Ascending aorta (tissue), 2 donors: ENCODE measurements at regions not wholly inside any gene's neighbourhood (a gene's known extent, or its start where the extent isn't known, plus 50 kb on each side); places are given as distances from the start of the nearest gene placed in this dataset.

ENCODE experiments used
- DNase-seq, 2 donors: peaks; one replicate each; pipeline ENCODE4 v3.0.0-alpha.2; 2019; ENCODE audit warnings: low spot score in 2 of 2
- H3K27ac ChIP-seq, 2 donors: fragments of 200-600 bp; sonication (generic); one replicate each; pipeline ENCODE4 v1.5.1; 2016 to 2017; ENCODE audit warnings: mild to moderate bottlenecking in 1 of 2
- H3K27me3 ChIP-seq: fragments of 200-600 bp; sonication (generic); one replicate; pipeline ENCODE4 v1.5.1; 2017
- H3K36me3 ChIP-seq, 2 donors: fragments of 200-600 bp; sonication (generic); one replicate each; pipeline ENCODE4 v1.5.1; 2016
- H3K4me1 ChIP-seq, 2 donors: fragments of 200-600 bp; sonication (generic); one replicate each; pipeline ENCODE4 v1.5.1; 2016 to 2017; ENCODE audit warnings: mild to moderate bottlenecking in 1 of 2
- H3K4me3 ChIP-seq, 2 donors: fragments of 200-600 bp; sonication (generic); one replicate each; pipeline ENCODE4 v1.5.1; 2016 to 2017; ENCODE audit warnings: mild to moderate bottlenecking in 1 of 2
- H3K9me3 ChIP-seq, 2 donors: fragments of 200-600 bp; sonication (generic); one replicate each; pipeline ENCODE4 v1.5.1; 2016
- CTCF ChIP-seq, 3 experiments: fragments of 200-600 bp in 2 of 3; fragments of 450-650 bp in 1 of 3; sonication (generic) in 2 of 3; IDR thresholded peaks; one replicate each; pipeline ENCODE4 v1.5.1; 2016 to 2019; ENCODE audit warnings: antibody characterized with exemption in 3 of 3, mild to moderate bottlenecking in 1 of 3, moderate library complexity in 1 of 3
- intact Hi-C: fragments of 100-400 bp; cut with DNase I; formaldehyde crosslinking; loops from one replicate; pipeline ENCODE4 v1.15.1; 2023

- no peak for TF ChIP-seq CTCF (IDR thresholded peaks at IDR 0.05)
- no peak for DNase-seq
- H3K4me1 ChIP-seq = no peaks in the 10 kb centered on the region
Observed at GRCh38 chr3:106337116-106337515, 468.3 kb upstream of the CBLB start.

GRCh38 chr3:106338582-106339214 is 469.9 kb upstream of the CBLB start:
- no peak for TF ChIP-seq CTCF (IDR thresholded peaks at IDR 0.05)
- intact Hi-C loops = no loop called here
- Histone ChIP-seq H3K27ac (no peak overlapping the region), H3K9me3 (no peaks in the 10 kb centered on the region), H3K36me3 (no peaks in the 10 kb centered on the region), H3K4me3 (no peak overlapping the region), H3K27me3 (no peaks in the 10 kb centered on the region), H3K4me1 (no peaks in the 10 kb centered on the region)
- no peak for DNase-seq

More at GRCh38 chr3:106337116-106337515, 468.3 kb upstream of the CBLB start:
- Histone ChIP-seq H3K4me3 (no peak overlapping the region), H3K27ac (no peak overlapping the region), H3K9me3 (no peaks in the 10 kb centered on the region), H3K36me3 (no peaks in the 10 kb centered on the region), H3K27me3 (no peaks in the 10 kb centered on the region)
- intact Hi-C loops = no loop called here

GRCh38 chr3:106339551-106339950 is 470.7 kb upstream of the CBLB start:
- DNase-seq = no peak
- intact Hi-C loops = no loop called here
- Histone ChIP-seq H3K4me1 (no peaks in the 10 kb centered on the region), H3K27ac (no peak overlapping the region), H3K4me3 (no peak overlapping the region), H3K9me3 (no peaks in the 10 kb centered on the region), H3K27me3 (no peaks in the 10 kb centered on the region), H3K36me3 (no peaks in the 10 kb centered on the region)
- no peak for TF ChIP-seq CTCF (IDR thresholded peaks at IDR 0.05)

- no peaks in the 10 kb centered on the region for H3K4me1 ChIP-seq
- H3K27me3 ChIP-seq = no peaks in the 10 kb centered on the region
- no peaks in the 10 kb centered on the region for H3K36me3 ChIP-seq
- no peak overlapping the region for H3K4me3 ChIP-seq
- intact Hi-C loops = no loop called here
- H3K9me3 ChIP-seq = no peaks in the 10 kb centered on the region
- no peak overlapping the region for H3K27ac ChIP-seq
- no peak for DNase-seq
- TF ChIP-seq CTCF (IDR thresholded peaks at IDR 0.05) = no peak
Observed at GRCh38 chr3:106341087-106341486, 472.3 kb upstream of the CBLB start.

- intact Hi-C loops = no loop called here
- Histone ChIP-seq H3K27me3 (no peaks in the 10 kb centered on the region), H3K4me3 (no peak overlapping the region), H3K27ac (no peak overlapping the region), H3K4me1 (no peaks in the 10 kb centered on the region), H3K9me3 (no peaks in the 10 kb centered on the region), H3K36me3 (no peaks in the 10 kb centered on the region)
- DNase-seq = no peak
- no peak for TF ChIP-seq CTCF (IDR thresholded peaks at IDR 0.05)
Observed at GRCh38 chr3:106341586-106342162, 472.9 kb upstream of the CBLB start.
